GM21367 (cell line): ENCODE measurements at regions not wholly inside any gene's neighbourhood (a gene's known extent, or its start where the extent isn't known, plus 50 kb on each side); places are given as distances from the start of the nearest gene placed in this dataset.
"Not testable (repeated sequence)": the region's sequence is repeated elsewhere in the genome, so short reads cannot be mapped to it uniquely, and the experiment has no call there.

ENCODE experiments used
- ATAC-seq: cut with Tn5 transposase; IDR thresholded peaks from one replicate; pipeline ENCODE4 v1.9.1; 2021; ENCODE audit not compliant: unreplicated experiment

DNA sequence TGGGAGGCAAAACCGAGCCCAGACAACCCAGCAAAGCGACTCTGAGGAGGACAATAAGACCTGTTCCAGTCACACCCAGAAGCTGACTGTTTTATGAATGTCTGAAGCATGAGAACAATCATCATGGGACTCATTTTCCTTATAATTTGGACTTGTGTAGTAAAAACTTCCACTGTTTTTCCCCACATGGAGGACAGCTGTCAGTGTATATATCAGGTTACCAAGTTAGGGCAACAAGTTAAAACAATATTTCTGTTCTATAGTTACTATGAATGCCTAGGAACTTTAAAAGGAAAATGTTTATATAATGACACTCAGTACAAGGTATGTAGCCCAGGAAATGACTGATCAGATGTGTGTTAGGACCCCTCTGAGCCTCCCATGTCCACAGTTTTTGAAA lies 528.2 kb upstream of the TSPY4 start:
- ATAC-seq = no peak

DNA sequence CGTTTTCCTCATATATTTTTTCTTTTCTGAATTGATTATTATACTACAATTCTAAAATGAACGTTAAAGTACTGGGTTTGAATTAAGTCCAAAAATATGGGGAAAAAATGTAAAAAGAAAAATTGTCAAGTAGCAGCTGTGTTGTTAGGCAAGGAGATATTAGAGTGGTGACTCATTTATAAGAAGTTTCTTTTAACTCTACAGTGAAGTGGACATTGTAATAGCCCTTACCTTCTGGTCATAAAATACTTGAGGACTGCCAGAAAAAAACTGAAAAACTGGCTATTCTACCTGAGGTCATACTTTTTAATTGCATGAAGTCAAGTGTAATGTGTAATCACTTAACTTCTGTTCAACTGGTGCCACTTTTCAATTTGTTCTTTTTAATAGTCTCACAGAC lies 523.1 kb upstream of the TSPY4 start:
- ATAC-seq = no peak

DNA sequence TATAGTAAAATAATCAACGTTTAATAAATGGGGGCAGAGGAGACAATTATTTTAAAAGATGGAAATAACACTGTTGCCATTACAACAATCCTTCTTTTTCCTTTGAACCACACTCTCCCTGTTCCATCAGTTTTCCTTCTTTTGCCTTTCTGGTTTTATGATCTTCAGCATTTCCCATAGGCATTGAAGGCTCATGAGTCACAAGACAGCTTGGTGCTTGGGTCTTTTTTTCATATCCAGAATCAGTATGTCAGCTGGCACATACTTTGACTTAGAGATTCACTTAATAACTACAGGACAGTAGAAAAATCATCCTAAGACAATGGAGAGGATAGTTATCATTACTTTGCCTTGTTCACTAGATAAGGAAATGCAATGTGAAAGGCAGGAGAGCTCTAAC lies 521.6 kb upstream of the TSPY4 start:
- ATAC-seq = no peak

DNA sequence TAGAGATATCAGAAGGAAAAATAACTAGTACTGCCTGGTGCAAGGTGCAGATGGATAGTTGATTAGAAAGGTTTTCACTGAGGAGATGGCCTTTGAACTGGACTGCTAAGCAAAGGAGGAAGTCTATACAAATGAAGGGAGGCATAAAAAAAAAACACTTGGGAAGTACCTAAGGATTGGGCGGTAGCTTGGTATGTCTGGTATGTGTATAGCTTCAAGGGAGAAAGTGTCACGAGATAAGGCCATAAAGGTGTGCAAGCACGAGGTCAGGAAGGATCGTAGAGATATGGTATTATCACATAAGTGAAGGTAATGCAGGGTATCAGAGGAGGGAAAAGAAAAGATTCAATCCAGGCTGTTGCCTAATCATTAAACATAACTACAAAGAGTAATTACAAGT lies 517.2 kb upstream of the TSPY4 start:
- no peak for ATAC-seq

DNA sequence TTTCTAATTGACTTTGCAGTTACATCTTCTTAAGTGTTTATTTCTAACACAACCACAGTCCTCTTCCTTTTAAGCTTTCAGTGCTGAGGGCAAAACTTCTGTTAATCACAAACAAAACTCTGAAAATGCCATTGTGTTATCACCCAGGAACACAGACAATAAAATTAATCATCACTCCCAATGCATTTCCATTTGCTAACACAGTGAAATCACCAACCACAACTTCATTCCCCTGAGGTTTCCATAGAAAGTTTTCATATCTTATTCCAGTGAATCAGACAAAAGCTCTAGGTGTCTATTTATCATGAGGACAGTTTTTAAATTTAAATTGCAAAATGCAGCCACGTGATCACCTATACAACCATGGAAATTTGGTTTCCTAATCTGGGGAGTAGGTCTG lies 516.2 kb upstream of the TSPY4 start:
- no peak for ATAC-seq

DNA sequence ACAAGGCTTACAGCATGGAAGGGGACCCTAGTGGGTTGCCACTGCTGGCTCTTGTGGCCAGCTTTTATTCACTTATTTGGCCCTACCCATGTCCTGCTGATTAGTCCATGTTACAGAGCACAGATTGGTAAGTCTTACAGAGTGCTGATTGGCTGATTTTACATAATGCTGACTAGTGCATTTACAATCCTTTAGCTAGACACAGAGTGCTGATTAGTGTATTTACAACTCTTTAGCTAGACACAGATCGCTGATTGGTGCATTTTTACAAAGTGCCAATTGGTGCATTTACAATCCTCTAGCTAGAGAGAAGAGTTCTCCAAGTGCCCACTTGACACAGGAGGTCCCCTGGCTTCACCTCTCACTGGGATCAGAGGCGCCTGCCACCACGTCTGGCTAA lies 485.0 kb upstream of the TSPY4 start:
- ATAC-seq = no peak

DNA sequence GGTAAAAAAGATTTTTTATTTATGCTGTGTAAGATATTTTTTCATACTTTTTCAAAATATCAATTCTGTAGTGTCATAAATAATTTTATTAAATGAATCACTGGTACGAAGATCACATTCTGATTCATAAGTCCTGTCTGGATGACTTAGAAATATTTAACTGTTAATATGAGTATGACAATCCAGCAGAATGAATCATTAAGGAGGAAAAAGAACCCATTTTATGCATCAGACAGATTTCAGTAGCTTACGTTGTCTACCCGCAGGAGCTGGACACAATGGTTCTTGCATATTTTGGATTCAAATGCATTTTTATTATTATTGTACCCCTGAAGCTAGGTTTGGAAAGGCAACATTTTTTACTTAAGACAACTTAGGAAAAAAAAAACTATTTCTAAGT lies 448.9 kb upstream of the TSPY4 start:
- ATAC-seq = no peak

DNA sequence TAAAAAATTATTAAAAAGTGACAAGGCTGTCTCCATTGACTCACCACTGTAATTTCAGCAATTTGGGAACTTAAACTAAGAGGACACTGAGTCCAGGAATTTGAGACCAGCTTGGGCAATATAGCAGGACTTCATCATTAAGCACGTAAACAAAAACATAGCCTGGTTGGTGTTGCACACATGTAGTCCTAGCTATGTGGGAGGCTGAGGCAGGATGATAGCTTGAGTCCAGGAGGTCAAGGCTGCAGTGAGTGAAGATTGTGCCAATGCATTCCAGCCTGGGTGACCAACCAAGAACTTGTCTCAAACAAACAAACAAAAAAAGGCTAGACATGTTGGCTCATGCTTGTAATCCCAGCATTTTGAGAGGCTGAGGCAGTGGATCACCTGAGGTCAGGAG lies 439.4 kb upstream of the TSPY4 start:
- ATAC-seq = no peak

DNA sequence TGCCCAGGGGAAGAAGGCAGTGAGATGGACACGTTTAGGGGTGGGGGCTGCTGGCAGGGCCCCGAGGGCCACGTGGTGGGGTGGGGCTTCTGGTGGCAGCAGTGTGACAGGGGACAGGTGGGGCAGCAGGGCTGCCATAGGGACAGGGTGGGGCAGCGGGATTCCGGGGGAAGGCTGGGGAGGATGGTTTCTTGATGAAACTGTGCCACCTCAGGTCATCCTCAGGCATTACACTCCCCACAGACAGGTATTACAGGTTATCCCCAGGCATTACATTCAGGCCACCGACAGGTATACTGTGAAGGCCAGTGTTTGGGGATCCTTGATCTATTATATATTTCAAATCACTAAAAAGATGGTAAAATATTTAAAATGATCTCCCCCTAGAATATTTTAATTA lies 432.1 kb upstream of the TSPY4 start:
- ATAC-seq = no peak

DNA sequence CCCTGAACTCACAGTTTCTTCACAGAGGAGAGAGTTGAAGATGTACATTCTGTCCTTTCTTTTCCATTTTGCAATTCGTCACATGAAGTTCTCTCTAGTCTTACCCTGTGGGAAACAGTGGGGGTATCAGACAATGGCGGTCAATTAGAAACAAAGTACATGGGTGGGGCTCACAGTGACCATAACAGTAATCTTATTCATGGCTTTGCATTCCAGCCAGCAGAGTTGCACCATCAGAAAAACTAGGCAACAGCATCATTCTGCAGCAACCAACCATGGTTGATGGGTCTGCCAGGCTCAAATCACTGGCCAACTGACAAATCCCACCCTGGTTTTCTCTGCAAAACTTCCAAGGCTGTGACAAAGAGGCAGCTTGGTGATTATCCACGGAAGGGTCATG lies 414.7 kb upstream of the TSPY4 start:
- not testable (repeated sequence) for ATAC-seq
